Vagina (tissue), 2 donors: ENCODE measurements at regions not wholly inside any gene's neighbourhood (a gene's known extent, or its start where the extent isn't known, plus 50 kb on each side); places are given as distances from the start of the nearest gene placed in this dataset.
A peak's percentile ranks its signal among the peaks of the same experiment; 100 is the strongest.

ENCODE experiments used
- DNase-seq, 2 donors: peaks; one replicate each; pipeline ENCODE4 v3.0.0-alpha.2; 2017; ENCODE audit errors: extremely low spot score in 2 of 2
- H3K27ac ChIP-seq: fragments of 200-600 bp; sonication (generic); one replicate; pipeline ENCODE4 v1.5.1; 2019
- H3K27me3 ChIP-seq: fragments of 200-600 bp; sonication (generic); one replicate; pipeline ENCODE4 v1.5.1; 2019
- H3K36me3 ChIP-seq, 2 donors: fragments of 200-600 bp; sonication (generic); one replicate each; pipeline ENCODE4 v1.5.1; 2017 to 2019
- H3K4me1 ChIP-seq: fragments of 200-600 bp; sonication (generic); one replicate; pipeline ENCODE4 v1.5.1; 2019
- H3K4me3 ChIP-seq, 2 donors: fragments of 200-600 bp; sonication (generic); 1 replicate in 1 of 2; 2 replicates in 1 of 2; pipeline ENCODE4 v1.5.1; 2016 to 2019
- H3K9me3 ChIP-seq: fragments of 200-600 bp; sonication (generic); one replicate; pipeline ENCODE4 v1.5.1; 2019
- POLR2A ChIP-seq, 2 donors: fragments of 450-650 bp; IDR thresholded peaks; one replicate each; pipeline ENCODE4 v1.6.1; 2017; ENCODE audit warnings: antibody characterized with exemption in 2 of 2, mild to moderate bottlenecking in 2 of 2, moderate library complexity in 2 of 2
- POLR2AphosphoS5 ChIP-seq, 2 donors: sonication (generic); formaldehyde crosslinking; IDR thresholded peaks; one replicate each; pipeline ENCODE4 v1.9.0; 2017; ENCODE audit warnings: antibody characterized with exemption in 2 of 2, mild to moderate bottlenecking in 2 of 2, low read depth in 1 of 2; ENCODE audit not compliant: insufficient read depth in 1 of 2
- intact Hi-C: fragments of 100-400 bp; cut with DNase I; formaldehyde crosslinking; loops from one replicate; pipeline ENCODE4 v1.15.1; 2023
- TF ChIP-seq, protein P1 (sequence below), 3 experiments: fragments of 450-650 bp in 2 of 3; fragments of 200-600 bp in 1 of 3; sonication (generic) in 1 of 3; IDR thresholded peaks; one replicate each; pipeline ENCODE4 v1.5.1; 2017 to 2019; ENCODE audit warnings: antibody characterized with exemption in 3 of 3, mild to moderate bottlenecking in 2 of 3, moderate library complexity in 2 of 3

- peaks cover 0 to 72% of the 10 kb centered on the region in 2 donors for H3K36me3 ChIP-seq
Observed at GRCh38 chr19:5220866-5221265, 119.7 kb downstream of the PTPRS start.

GRCh38 chr19:5220361-5220760 is 120.3 kb downstream of the PTPRS start:
- intact Hi-C loops, result no loop called here
- no peaks in the 10 kb centered on the region for H3K27me3 ChIP-seq
- H3K9me3 ChIP-seq, result no peaks in the 10 kb centered on the region
- H3K36me3 ChIP-seq, result peaks cover 0 to 77% of the 10 kb centered on the region in 2 donors
- no peak for DNase-seq
- TF ChIP-seq, protein P1, sequence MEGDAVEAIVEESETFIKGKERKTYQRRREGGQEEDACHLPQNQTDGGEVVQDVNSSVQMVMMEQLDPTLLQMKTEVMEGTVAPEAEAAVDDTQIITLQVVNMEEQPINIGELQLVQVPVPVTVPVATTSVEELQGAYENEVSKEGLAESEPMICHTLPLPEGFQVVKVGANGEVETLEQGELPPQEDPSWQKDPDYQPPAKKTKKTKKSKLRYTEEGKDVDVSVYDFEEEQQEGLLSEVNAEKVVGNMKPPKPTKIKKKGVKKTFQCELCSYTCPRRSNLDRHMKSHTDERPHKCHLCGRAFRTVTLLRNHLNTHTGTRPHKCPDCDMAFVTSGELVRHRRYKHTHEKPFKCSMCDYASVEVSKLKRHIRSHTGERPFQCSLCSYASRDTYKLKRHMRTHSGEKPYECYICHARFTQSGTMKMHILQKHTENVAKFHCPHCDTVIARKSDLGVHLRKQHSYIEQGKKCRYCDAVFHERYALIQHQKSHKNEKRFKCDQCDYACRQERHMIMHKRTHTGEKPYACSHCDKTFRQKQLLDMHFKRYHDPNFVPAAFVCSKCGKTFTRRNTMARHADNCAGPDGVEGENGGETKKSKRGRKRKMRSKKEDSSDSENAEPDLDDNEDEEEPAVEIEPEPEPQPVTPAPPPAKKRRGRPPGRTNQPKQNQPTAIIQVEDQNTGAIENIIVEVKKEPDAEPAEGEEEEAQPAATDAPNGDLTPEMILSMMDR (IDR thresholded peaks at IDR 0.05), result no peak
- TF ChIP-seq POLR2A (IDR thresholded peaks at IDR 0.05) (no peak), POLR2AphosphoS5 (IDR thresholded peaks at IDR 0.05; ENCODE audit: insufficient read depth in 1 of 2, low read depth in 1 of 2) (no peak)
- H3K4me1 ChIP-seq, result no peaks in the 10 kb centered on the region
- no peak overlapping the region for H3K4me3 ChIP-seq
- no peak overlapping the region for H3K27ac ChIP-seq

More at GRCh38 chr19:5220866-5221265, 119.7 kb downstream of the PTPRS start:
- Histone ChIP-seq H3K27me3 (no peaks in the 10 kb centered on the region), H3K27ac (no peak overlapping the region), H3K4me1 (no peaks in the 10 kb centered on the region), H3K4me3 (no peak overlapping the region), H3K9me3 (no peaks in the 10 kb centered on the region)
- TF ChIP-seq POLR2A (IDR thresholded peaks at IDR 0.05), result no peak
- TF ChIP-seq POLR2AphosphoS5 (IDR thresholded peaks at IDR 0.05; ENCODE audit: insufficient read depth in 1 of 2, low read depth in 1 of 2), result no peak
- TF ChIP-seq, protein P1 (IDR thresholded peaks at IDR 0.05), result no peak
- intact Hi-C loops, result no loop called here
- peak in 1 of 2 donors; percentile 77 for DNase-seq

DNA sequence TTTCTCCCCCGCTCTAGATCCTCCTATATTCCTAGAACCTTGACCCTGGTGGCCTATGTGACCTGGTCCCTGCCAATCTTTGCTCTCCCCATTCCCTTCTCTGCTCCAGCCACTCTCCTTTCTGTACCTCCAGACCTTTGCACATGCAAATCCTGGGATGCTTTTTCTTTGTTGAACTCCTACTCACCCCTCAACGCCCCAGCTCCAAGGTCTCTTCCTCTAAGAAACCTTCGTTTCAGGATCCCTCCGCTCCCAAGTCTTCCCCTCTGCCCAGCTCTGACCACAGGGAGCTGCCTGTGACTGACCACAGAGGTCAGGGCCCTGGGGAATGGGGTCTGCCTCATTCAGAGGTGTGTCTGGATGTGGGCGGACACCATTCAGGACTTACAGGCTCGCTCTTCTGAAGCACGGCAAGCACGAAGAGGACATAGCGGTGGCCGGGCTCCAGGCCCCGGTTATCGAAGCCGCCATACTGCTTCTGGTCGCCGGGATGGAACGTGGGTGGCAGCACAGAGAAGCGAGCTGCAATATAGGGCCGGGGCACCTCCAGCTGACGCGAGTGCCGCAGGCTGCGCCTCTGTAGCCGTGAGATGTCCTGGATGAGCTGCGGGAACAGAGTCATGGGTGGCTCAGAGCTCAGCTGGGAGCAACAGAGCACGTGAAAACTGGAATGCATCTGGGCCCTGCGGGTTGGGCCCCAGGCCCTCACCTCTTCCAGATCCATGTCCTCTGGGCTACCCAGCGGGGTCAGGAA is 120.9 kb downstream of the PTPRS start:
- DNase-seq, result no peak
- TF ChIP-seq POLR2AphosphoS5 (IDR thresholded peaks at IDR 0.05; ENCODE audit: insufficient read depth in 1 of 2, low read depth in 1 of 2) (no peak), POLR2A (IDR thresholded peaks at IDR 0.05) (no peak)
- TF ChIP-seq, protein P1 (IDR thresholded peaks at IDR 0.05), result no peak
- H3K27me3 ChIP-seq, result no peaks in the 10 kb centered on the region
- H3K36me3 ChIP-seq, result peaks cover 0 to 81% of the 10 kb centered on the region in 2 donors
- intact Hi-C loops, result no loop called here
- H3K9me3 ChIP-seq, result no peaks in the 10 kb centered on the region
- H3K27ac ChIP-seq, result no peak overlapping the region
- H3K4me1 ChIP-seq, result no peaks in the 10 kb centered on the region
- H3K4me3 ChIP-seq, result no peak overlapping the region

DNA sequence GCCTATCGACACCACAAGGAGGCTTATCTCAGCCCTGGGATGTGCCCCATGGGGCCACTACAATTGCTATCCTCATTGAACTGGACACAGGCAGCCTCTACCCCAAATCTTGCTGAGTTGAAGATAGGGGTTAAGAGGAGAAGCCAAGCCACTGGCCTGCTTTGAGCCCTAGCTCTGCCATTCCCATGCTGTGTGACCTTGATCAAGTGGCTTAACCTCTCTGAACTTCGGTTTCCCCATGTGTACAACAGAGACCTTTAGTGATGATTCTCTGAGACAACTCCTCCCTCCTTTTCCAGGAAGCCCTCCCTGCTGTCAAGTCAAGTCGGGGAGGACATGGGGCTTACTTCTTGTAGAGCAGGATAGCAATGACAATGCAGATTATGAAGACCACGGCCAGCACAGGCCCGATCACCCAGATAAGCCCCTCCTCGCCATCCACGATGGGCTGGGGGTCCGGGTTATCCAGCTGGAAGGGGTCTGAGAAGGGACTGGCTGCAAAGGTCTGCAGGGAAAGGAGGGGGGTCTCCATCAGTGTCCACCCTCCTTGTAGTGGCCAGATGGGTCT is 121.6 kb downstream of the PTPRS start:
- H3K36me3 ChIP-seq, result peaks cover 0 to 87% of the 10 kb centered on the region in 2 donors
- TF ChIP-seq POLR2AphosphoS5 (IDR thresholded peaks at IDR 0.05; ENCODE audit: insufficient read depth in 1 of 2, low read depth in 1 of 2), result no peak
- TF ChIP-seq, protein P1 (IDR thresholded peaks at IDR 0.05), result no peak
- TF ChIP-seq POLR2A (IDR thresholded peaks at IDR 0.05), result no peak
- H3K9me3 ChIP-seq, result no peaks in the 10 kb centered on the region
- H3K27me3 ChIP-seq, result no peaks in the 10 kb centered on the region
- intact Hi-C loops, result no loop called here
- no peaks in the 10 kb centered on the region for H3K4me1 ChIP-seq
- DNase-seq, result no peak
- no peak overlapping the region for H3K4me3 ChIP-seq
- H3K27ac ChIP-seq, result no peak overlapping the region
